ENCODE measurements at regions not wholly inside any gene's neighbourhood (a gene's known extent, or its start where the extent isn't known, plus 50 kb on each side); places are given as distances from the start of the nearest gene placed in this dataset.
"Not testable (repeated sequence)": the region's sequence is repeated elsewhere in the genome, so short reads cannot be mapped to it uniquely, and the experiment has no call there.

DNA sequence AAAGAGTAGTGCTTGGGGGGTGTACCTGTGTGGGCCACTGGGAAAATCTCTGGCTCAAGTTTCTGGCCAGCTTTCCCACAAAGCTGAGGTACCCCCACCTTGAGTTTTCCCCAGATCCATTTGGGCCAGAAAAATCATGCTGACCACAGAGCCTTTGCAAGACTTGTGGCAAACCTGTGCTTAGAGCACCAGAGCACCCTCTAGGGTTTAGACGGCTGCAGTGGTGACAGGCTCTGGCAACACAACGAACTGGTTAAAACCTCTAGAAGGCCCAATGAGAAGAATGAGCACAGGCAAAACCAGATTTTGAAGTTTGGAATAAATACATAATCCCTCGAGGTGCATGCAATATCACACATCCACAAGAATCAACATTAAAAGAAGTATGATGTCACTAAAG, 290.7 kb upstream of the FOLH1 start:
- no peak for DNase-seq

- no peak for DNase-seq
Observed at GRCh38 chr11:49505231-49505630, 296.8 kb upstream of the FOLH1 start.

DNA sequence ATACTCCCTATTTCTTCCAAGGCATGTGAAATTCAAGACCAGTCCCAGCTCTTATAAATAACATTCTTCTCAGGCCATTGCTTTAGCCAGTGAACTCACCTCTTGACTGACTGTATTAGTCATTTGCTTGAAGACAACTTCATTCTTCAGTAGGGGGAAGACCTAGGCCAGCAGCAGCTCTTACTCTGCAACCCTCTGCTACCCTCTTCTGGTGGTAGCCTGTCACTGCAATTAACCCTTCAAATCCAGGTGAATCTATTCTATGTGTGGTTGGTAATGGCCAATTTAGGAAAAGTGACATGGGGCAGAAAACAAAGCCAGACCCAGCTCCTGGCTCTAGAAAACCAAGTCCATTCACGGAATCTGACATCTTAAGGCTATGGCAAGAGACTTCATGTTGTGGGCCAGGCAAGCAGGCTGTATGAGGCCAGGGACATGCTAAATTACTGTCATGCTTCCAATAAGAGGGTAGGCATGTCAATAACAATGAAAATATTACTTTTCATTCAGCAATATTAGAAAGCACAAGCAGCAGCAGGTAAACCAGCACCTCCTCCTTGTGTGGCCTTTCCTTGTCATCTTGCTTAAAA, 317.9 kb upstream of the FOLH1 start:
- DNase-seq, result peak; percentile 4

DNA sequence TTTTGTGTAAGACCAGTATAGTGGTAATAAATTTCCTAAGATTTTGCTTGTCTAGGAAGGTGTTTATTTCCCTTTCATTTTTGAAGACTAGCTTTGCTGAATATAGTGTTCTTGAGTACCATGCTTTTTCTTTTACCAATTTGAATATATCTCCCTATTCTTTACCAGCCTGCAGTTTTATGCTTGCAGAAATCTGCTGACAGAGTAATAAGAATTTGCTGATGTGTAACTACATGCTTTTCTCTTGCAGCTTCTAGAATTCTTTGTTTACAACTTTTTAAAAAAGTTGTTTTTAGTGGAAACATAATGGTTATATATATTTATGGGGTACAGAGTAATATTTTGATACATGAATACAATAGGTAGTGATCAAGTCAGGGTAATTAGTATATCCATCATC, 324.8 kb upstream of the FOLH1 start:
- no peak for DNase-seq

- DNase-seq, result not testable (repeated sequence)
Observed at GRCh38 chr11:49538927-49539326, 330.5 kb upstream of the FOLH1 start.

DNA sequence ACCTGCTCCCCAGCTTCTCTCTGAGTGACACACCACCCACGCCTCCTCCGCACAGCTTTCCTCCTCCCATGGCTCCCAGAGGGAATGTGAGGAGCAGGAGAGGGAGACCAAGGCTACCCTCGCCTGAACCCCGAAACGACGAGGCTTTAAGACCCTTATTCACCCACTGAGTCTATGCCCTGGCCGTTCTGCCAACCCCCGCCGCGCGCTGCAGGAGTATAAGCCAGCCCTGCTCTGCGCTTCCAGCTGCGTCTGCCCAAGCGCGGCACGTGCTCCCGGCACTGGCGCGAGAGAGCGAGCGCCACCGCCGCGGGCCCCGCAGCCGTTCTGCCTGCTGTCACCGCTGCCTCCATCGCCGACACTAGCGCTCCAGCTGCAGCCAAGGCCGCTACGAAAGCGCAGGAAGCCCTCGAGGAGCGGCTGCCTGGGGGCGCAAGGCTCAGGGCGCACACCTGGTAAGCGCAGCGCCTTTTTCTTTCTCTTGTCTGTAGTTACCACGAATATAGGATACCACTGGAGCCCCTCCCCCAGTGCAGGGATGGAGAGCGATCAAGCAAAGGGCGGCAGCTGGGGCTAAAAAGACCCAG, 350.0 kb upstream of the FOLH1 start:
- DNase-seq, result not testable (repeated sequence)

GRCh38 chr11:49560593-49560992, 352.2 kb upstream of the FOLH1 start:
- not testable (repeated sequence) for DNase-seq

DNA sequence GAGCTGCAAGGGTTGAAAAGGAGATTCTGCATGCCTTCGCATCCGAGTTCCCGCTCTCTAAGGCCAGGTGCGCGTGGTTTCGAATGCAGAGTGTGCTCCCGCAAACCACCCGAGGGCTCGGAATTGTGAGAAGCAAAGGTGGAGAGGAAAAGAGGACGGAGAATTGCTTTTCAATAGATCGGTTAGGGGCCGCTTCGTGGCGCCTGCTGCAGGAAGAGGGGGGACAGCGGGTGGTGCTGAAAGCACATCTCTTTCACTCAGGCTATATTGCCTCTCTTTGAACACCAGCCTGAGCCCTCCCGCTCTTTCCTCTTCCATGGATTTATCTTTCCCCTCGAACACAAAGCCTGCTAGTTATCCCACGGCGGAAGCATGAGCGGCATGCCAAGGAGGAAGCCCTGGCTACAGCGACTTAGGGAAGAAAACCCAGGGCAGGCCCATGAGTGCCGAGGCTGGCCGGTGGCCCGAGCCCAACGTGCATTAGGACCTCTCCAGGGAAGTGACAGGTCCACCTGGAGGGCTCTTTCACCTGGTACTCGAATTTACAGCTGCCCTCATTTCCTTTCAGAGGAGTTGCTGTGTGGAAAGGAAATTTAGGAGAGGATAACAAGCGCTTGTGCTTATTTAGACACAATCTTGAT, 353.0 kb upstream of the FOLH1 start:
- DNase-seq, result not testable (repeated sequence)

DNA sequence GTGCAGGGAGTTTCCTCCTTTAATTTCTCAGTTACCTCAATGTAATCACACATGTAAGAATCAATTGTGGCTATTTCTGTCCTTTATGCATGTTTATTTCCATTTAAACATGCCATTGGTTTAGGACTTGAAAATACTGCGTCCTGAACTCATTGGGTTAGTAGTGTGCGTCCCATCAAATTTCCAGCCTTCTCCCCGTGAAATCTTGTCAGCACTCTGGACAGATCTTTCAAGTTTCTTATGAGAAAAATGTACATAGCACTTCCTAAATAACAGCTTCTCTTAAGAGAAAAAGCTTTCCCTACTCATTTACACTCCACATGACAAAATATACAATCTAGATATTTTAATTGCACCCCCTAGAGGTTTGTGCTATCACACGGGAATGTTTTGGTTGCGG, 353.9 kb upstream of the FOLH1 start:
- DNase-seq, result not testable (repeated sequence)

- not testable (repeated sequence) for DNase-seq
Observed at GRCh38 chr11:49579492-49579891, 371.1 kb upstream of the FOLH1 start.

DNA sequence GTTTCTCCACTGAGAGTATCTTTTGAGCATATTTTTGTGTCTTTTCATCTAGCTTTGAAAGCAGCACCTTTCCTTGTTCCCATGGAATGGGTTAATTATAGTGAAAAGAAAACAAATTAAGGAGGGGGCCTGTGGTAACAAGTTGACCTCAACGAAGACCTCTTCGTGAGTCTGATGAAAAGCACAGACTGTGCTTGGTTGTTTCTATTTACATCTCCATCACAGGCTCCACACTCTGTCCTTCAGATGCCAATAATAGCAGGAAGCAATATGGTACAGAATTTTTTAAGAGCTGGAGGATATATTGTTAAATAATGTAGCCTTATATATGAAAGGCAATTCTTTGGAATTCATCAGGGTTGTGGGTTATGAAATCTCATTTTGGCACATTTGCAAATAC, 366.7 kb upstream of the OR4C13 start:
- DNase-seq, result not testable (repeated sequence)

GRCh38 chr11:49608892-49609291, 343.3 kb upstream of the OR4C13 start:
- DNase-seq, result not testable (repeated sequence)

DNA sequence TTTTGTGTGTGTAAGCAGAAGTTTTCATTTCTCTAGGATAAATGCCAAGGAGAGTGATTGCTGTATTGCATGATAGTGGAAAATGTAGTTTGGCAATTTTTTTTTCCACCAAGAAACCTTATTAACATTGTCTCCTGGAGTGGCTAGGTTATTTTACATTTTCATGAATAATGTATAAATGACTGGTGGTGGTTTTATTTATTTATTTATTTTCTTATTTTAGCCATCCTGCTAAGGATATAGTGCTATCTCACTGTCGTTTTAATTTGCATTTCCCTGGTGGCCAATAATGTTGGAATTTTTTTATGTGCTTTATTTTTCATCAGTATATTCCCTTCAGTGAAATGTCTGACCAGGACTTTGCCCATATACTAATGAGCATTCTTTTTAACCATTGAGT, 328.3 kb upstream of the OR4C13 start:
- DNase-seq, result not testable (repeated sequence)

- DNase-seq, result not testable (repeated sequence)
Observed at GRCh38 chr11:49670705-49671104, 281.5 kb upstream of the OR4C13 start.

- DNase-seq, result not testable (repeated sequence)
Observed at GRCh38 chr11:49702121-49702520, 250.1 kb upstream of the OR4C13 start.

DNA sequence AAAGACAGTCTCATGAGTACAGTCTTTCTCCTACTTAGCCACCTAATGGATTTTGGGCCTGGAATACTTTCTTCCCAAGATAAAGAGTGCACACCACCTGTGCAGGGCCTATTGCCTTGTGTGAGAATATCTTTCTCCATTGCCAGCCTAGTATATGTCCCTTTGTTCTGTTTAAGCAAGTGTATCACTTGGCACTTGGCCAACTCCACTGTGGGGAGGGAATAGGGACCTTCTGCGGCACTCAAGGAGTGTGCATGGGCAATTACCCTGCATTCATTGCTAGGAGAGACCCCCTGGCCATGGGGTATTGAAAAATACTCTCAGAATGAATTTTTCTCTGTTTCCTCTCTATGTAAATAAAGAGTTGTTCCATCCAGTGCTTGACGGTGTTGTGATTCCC, 201.7 kb upstream of the OR4C13 start:
- not testable (repeated sequence) for DNase-seq

- DNase-seq, result not testable (repeated sequence)
Observed at GRCh38 chr11:49750960-49751359, 201.2 kb upstream of the OR4C13 start.

- DNase-seq, result not testable (repeated sequence)
Observed at GRCh38 chr11:49780791-49781190, 171.4 kb upstream of the OR4C13 start.

GRCh38 chr11:49782000-49782399, 170.2 kb upstream of the OR4C13 start:
- DNase-seq, result not testable (repeated sequence)

DNA sequence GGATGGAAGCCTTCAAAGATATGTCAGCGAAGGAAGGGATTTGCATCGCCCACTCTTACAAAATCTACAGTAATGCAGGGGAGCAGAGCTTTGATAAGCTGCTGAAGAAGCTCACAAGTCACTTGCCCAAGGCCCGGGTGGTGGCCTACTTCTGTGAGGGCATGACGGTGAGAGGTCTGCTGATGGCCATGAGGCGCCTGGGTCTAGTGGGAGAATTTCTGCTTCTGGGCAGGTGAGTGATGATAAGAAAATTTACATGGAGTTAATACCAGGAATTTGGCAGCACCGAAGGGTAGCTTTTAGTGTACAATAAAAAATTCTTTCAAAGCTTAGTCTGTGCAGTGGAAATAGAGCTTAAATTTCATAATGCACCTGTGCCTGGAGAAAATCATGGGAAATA, 168.3 kb upstream of the OR4C13 start:
- DNase-seq, result not testable (repeated sequence)

- DNase-seq, result not testable (repeated sequence)
Observed at GRCh38 chr11:49789787-49790186, 162.4 kb upstream of the OR4C13 start.

DNA sequence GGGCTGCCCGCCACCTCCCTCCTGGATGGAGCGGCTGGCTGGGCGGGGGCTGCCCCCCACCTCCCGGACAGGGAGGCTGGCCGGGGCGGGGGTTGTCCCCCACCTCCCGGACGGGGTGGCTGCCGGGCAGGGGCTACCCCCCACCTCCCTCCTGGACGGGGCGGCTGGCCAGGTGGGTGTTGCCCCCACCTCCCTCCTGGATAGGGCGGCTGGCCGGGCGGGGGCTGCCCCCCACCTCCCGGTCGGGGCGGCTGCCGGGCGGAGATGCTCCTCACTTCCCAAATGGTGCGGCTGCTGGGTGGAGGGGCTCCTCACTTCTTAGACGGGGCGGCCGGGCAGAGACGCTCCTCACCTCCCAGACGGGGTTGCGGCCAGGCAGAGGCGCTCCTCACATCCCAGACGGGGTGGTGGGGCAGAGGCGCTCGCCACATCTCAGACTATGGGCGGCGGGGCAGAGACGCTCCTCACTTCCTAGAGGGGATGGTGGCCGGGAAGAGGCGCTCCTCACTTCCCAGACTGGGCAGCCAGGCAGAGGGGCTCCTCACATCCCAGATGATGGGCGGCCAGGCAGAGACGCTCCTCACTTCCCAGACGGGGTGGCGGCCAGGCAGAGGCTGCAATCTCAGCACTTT, 153.9 kb upstream of the OR4C13 start:
- not testable (repeated sequence) for DNase-seq

DNA sequence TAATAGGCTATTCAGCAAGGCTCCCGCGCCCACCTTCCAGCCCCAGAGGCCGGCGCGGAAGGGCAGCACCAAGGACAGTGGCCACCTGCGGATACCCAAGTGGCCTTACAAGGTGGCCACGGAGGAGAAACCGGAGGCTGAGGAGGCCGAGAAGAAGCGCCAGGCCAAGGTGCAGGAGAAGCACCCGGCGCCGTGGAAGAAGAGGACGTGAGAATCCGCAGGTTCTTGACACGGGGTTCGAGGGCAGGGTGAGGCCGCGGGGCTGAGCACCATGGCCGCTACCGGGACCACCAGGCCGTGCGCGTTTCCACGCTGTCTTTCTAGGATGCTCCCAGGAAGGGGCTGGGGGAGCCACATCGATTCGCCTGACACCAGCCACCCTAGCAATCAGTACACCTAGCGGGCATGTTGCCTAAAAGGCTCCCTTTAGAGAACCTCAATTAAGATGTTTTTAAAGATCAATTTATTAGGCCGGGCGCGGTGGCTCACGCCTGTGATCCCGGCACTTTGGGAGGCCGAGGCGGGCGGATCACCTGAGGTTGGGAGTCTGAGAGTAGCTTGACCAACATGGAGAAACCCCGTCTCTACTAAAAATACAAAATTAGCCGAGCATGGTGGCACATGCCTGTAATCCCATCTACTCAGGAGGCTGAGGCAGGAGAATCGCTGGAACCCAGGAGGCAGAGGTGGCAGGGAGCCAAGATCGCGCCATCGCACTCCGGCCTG, 134.3 kb upstream of the OR4C13 start:
- DNase-seq, result not testable (repeated sequence)
